Fibroblast of upper back skin (primary cell): ENCODE measurements at regions not wholly inside any gene's neighbourhood (a gene's known extent, or its start where the extent isn't known, plus 50 kb on each side); places are given as distances from the start of the nearest gene placed in this dataset.

Experiments
- DNase-seq: peaks from one replicate; pipeline ENCODE4 v3.0.0-alpha.2; 2013

DNA sequence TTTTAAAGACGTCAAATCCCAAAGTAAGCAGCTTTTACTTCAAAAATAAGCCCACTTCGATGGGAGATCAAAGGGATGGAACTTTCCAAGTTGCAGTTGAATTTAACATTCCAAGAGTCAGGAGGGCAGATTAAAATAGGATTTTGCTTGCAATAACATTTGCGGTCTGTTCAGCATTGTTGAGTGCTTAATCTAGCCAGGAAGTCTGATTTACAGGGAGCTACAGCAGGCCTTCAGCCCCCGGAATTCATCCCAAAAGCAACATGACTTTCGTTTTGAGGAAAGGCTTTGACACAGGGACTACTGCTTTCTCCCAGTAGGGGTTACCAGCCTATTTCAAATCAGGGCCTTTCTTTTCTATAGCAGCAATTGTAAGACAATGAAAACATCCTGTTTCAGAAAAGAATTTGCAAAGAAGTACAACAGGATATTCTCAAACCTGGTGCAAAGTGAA is 279.6 kb upstream of the PITRM1 start:
- peak; percentile 99 for DNase-seq

DNA sequence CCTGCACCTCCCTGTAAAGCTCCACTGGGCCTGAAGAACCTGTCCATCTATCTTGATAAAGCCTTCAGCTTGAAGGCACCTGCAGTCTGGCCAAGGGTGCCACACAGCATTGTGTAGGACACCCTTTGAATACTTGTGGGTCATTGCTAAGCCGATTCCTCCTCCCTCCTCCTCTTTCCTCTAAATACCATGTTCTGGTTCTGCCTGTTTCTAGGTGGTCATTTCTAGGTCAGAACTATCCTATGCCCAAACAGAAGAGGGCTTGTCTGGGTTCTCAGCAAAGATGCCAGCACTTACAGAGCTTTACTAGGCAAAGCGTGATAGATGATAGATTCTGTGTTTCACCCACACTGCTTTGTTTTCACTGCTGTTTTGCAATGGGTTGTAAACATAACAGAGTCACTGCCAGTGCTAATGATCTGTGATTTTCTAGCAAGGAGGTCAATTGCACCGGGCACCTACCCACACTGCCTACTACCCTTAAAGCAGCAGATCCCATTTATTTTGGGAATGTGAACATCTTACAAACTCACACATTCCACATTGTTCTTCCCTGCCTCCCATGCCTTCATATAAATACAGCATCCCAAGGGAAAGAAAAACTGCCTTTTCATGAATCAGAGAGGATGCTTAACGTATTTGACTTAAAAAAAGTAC is 279.1 kb upstream of the PITRM1 start:
- DNase-seq: no peak

DNA sequence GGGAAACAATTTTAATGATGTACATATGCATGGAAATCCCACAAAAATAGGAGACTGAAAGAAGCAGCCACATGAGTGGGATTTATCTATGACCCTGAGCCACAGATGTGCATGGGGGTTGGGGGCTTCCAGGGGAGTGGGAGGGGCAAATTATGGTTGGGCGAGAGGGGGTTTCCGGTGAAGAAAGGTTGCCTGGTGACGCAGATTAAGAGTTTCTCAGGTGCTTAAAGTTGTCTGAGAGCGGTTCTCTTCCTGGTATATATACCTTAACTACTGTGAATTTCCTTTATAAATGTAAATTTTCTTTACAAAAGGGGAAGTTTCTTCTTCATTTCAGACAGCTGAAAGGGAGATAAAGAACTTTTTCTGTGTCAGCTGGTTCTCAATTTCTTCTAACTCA is 273.6 kb upstream of the PITRM1 start:
- no peak for DNase-seq

DNA sequence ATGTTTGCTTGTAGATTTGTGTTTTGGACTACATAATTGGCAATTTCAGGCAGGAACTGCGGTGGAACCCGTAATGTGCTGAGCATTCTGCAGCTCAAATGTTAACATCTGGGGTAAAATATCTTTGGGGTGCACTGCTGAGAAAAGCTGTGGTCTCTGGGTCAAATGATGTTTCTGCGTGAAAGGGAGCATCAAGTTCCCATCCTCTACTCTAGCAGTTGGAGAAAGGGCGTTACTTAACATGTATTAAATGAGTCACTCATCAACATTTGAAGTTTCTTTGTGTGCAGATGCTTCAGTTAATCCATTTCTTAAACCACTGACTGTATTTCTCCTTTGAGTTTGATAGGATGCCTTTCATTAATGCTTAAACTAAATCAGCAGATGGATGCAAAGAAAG is 273.1 kb upstream of the PITRM1 start:
- DNase-seq: peak; percentile 46

DNA sequence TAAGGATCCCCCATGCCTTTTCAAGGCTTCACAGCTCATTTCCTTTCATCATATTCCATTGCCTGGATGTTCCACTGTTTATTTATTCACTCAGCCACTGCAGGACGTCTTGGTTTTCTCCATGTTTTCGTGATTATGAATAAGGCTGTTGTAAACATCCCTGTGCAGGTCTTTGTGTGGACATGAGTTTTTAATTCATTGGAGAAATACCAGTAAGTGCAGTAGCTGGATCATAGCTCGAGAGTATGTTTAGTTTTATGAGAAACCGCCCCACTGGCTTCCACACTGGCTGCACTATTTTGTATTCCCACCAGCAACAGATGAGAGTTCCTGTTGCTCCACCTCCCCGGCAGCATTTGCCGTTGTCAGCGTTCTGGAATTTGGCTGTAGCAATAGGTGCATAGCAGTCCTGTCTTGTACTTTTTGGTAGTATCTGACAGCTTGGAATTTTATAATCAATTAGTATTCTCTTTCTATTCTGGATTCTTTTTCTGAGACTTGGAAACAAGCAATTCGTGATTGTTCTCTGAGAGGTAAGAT is 269.9 kb upstream of the PITRM1 start:
- DNase-seq: no peak

DNA sequence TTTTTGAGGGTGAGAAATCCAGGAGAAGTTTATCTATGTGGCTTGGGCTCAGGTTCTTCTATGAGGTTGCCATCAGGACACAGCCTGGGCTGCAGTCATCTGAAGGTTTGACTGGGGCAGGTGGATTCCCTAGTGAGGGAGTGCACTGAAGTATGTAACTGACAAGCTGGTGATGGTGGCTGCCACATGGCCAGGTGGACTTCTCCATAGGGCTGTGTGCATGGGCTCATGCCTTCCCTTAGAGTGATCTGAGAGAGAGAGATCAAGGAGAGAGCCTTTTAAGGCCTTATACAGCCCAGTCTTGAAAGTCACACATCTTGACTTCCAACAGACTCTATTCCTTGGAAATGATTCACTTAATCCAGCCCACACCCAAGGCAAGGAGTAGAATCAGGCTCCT is 266.6 kb upstream of the PITRM1 start:
- DNase-seq: no peak

DNA sequence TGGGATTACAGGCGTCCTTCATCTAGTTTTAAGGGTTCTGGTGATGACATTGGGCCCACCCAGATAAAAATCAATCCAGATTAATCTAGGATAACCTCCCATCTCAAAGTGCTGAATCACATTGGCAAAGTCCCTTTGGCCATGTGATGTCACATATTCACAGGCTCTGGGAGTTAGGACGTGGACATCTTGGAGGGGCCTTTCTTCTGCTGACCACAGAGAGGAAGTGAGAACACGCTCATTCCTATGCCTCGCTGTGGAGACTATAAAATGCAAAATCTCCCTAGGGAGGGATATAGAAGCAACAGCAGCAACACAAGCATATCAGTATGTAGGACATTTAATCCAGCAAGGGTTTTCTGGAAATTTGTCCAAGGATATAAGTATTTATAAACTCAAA is 266.0 kb upstream of the PITRM1 start:
- peak; percentile 14 for DNase-seq

DNA sequence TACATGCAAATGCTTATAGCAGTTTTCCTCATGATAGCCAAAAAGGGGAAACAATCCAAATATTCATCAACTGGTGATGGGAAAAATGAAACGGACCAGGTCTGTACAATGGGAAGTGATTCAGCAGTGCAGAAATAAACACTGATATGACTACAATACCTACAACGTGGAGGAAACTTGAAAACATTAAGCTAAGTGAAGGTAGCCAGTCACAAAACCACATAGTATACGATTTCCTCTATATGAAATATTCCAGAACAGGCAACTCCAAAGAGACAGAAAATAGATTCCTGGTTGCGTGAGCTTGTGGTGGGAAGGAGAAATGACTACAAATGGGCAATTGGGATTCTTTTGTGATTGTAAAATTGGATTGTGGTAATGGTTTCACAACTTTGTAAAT is 263.1 kb upstream of the PITRM1 start:
- peak; percentile 55 for DNase-seq

DNA sequence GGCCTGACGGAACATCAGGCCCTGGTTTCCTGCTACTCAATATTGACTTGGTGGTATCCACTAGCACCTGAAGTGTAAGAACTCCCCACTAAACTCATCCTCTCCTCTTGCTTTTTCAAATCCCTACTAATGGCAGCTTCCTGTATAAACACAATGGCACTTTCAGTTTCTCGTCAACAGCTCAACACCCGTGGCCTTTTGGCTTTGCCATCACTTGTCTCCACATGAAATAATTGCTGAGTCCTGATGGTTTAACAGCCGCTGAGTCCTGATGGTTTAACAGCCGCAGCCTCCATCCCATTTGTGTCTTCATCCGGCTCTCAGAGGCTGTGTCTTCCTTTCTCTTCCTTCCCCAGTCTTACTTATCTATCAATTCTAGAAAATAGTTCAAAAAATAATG is 261.4 kb upstream of the PITRM1 start:
- no peak for DNase-seq

DNA sequence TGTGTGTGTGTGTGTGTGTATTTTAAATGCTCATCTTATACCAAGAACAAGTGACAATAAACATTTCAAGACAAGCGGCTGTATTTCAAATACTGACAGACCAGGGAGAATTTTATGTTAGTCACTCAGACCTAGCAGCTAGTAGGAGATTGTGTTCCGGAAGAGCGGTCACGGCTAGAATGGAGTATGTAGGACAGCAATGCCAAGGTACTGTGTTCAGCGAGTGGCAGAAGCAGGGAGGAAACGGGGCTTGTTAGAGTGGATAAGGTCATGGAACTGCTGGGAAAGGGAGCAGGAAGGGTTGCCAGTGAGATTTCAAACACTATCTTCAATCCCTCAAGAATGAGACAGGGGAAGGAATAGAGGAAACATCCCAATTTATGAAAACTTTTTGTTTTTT is 260.5 kb upstream of the PITRM1 start:
- DNase-seq: no peak

DNA sequence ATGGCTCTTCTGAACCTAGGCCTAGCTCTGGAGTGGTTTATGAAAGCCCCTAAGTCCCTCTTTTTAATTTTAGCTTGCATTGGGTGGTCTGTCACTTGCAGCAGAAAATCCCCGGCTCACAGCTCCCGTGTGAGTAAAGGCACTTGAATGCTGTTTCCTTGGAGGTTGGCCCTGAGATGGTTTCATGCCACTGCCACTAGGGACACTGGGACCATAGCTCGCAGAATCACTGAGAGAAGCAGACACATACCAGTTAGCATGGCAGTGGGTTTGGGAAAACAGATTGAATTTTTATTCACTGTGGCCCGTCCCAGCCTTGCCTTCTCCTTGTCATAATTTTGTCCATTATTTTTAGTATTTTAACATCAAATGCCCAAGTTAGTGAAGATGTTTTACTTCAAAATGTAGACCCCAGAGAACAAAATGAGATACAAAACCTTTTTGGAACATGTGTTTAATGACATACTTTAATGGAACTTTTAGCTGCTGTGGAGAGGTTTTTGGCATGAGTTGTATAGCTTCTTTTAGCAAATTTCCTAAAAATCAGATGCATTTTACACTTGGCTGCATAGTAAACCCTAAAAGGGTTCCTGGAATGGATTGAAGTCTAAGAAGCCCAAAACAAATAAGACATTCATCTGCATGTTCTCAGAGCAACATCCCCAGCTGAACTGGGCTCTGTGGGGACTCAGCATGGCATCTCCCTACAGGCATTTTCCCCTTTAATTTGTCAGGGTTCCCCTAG is 259.7 kb upstream of the PITRM1 start:
- no peak for DNase-seq

DNA sequence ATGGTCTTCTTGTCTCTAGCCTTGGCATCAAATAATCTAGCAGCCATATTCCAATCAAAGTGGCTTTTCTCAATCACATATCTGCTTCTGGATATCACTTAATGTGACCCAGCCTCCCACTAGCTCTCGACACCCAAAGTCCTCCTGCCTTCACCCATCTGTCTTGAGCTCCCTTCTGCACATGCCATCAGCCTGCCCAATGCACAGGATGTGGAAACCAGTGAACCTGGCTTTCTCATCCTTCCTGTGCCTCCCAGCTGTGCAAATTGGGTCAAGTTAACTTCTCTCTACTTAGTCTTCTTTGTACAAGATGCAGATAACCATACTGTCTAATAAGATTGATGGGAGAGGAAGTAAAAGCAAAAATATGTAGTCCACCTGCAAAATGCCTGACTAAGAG is 257.9 kb upstream of the PITRM1 start:
- DNase-seq: no peak

DNA sequence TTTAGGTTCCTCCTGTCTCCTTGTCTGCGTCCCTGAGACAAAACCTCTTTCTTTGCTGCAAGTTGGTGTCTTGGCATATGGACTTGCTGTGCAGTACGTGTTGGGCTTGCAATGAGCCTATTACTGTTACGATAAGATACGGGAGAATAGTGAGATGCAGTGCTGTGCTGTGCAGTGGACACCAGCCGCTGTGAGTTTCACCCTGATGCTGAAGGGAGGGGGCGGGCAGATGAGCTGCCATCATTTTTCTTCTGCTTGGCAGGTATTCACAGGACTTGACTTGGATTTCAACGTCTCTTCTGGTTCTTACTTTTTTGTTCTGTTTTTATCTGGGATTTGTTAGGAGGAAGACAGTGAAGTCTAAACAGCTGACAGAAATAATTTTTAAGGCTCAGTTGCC is 257.1 kb upstream of the PITRM1 start:
- no peak for DNase-seq

DNA sequence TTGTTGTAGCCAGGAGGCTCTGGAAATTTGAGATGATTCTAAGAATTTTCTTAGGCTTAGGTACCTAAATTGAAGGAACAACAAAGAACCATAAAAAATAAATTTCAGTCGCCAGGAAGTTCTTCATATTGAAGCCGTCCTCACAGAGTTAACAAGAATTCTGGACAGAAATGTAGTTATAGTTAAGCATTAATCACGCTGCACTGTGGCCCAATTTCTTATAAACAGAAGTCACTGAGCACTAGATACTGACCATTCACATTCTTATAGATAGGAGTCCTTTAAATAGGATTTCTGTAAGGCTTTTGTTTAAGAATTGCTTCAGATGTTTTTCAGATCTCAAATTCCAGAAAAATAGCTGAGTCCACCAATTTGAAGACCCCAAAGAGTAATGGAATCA is 256.2 kb upstream of the PITRM1 start:
- DNase-seq: no peak

DNA sequence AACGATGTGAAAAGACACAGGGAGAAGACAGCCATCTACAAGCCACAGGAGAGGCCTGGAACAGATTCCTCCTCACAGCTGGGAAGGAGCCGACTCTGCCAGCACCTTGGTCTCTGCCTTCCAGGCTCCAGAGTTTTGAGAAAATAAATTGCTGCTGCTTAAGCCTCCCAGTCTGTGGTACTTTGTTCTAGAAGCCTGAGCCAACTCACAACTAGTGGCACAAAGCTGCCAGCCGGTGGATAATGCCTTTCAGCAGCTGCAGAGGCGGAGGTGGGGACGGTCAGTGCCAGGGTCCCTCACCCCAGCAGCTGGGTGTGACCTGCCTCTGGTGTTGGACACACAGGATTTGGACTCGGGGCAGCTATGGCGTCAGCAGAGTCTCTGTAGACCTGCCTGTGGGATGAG is 255.4 kb upstream of the PITRM1 start:
- DNase-seq: no peak

DNA sequence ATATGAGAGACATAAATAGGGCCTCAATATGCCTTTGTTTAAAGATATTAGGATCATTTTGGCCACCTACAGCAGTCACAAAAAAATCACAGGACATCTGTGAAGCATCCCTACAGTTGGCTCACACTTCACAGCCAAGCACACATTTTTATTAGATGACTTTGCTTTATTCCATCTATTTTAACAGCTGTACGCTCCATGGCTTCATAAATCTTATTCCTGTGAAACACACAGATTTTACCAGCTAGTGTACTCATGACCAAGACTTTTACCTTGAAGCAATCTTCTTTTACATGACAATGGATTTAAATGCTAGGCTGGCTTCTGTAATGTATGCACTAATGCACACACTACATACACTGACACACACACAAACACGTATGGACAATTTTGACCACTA is 254.8 kb upstream of the PITRM1 start:
- DNase-seq: peak; percentile 60

DNA sequence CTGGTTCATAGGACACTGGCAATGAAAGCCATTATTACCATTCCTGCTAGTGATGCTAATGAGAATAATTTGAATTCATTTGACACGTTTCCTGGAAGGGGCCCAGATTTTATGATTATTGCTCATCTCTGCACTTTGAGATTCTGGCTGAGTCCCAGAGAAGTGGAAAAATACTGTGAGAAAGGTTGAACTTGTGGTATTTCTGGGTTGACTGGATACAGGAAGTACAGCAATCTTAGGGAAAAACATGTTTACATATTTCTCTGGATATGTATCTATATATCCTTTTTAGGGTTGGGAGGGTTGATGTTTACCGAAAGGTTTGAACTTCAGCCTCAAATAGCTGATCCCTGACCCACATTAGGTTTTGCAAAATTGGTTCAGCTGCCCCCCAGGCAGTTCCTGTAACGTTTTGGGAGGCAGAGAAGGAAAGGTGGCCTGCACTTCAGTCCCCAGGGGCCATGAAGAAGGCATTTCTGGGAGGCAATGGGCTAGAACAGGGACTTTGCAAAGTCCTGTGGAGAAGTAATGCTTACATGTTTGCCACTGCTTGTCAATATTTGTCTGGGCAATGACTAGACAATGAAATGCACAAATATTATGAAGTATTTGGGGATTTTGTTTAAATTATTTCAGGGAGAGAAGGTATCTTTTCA is 253.7 kb upstream of the PITRM1 start:
- peak; percentile 91 for DNase-seq

DNA sequence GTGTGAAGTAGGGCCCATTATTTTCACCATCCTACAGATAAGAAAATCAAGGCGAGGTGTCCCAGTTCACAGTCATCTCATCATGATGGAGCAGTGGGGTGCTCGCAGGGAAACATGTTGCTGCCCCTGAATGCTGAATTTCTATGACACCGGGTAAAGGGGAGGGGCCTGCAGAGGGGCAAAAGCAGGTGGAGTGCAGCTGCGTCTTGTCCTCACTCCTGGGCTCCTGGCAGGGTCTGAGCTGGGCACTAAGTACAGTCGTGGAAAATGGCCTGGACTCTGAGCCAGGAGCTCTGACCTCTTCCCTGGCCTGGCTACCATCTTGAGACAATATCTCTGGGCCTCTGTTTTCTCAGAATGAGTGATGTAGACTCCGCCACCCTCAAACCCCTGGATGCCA is 253.1 kb upstream of the PITRM1 start:
- no peak for DNase-seq

DNA sequence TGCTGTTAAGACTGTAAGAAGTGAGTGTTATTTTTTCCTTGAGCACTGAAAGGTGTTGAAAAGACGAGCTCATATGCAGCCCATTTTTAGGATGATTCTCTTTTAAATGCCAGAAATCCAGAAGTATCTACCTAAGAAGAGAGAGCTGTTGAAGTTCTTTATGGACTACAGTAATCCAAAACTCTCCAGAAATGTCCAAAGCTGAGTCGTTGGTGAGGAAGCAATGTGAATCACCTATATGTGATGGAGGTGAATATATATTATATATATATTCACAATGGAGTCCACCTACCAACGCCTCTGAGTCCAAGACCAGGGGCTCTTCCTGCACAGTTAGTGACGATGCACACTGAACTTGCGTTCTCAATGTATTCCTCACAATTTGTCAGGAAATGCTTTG is 252.7 kb upstream of the PITRM1 start:
- DNase-seq: peak; percentile 12

DNA sequence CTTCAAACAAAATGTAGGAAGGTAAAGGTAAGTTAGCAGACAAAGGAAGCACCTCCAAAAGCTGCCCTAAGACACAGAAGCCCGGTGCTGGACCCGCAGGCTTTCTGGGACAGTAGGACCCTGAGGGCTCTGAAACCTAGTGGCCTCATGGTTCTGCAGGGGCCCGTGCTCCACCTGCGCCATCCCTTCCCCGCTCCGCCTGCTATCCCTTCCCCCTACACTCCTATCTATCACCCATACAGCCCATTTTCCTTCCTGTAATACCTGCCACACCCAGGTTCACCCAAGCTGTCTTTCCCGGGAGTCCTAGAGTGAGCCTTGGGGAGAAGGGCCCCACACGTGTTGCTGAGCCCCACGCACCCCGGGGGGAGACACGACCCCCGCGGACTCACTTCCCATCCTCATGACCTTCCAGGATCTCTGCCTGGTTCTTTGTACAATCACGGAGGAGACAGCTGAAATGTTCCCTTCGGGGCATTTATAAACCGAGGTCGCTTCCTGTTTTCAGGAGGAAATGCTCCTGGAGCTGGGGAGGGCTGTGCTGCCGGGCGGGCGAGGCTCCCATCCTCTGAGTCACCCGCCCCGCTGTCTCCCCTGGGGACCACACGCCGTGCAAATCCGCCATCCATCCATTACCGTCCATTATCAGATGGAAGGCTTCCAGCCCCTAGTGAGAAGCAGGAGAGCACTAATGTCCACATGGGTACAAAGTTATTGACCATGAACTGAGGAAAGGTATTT is 251.7 kb upstream of the PITRM1 start:
- DNase-seq: peak; percentile 77

DNA sequence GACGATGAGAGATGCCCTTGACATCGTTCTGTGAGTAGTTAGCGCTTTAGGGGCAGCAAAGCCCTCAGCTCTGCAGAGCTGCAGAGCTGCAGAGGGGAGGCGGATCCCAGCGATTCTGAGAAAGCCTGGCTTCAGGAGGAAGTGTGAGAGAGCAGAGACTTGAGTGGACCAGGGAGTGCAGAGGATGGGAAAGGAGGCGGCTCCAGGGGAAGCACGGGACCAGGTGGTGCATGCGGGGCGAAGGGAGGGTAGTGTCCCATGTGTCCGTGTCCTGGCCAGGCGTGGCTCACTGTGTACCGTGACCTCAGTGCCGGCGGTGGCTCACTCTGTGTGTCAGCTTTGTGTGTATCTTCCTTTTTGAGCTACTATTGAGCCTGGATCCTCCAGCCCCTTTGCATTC is 250.8 kb upstream of the PITRM1 start:
- DNase-seq: no peak

DNA sequence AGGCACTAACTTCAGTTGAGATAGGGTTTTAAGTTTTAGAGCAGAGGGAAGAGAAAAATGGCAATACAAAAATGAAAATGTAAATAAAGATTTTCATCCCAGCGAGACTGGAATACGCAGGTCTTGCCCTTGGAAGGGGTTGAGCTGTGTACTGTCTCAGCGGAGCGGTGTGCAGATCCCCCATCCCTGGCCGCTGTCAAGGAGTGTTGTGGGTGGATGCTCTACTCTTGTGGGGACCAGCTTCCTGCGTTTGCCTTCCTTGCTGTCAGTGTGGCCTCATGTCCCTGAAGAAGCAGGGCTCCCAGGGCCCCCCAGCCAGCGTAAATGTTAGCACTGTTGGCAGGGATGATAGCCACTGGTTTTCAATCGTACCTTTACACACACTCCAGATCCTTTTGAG is 249.7 kb upstream of the PITRM1 start:
- no peak for DNase-seq

DNA sequence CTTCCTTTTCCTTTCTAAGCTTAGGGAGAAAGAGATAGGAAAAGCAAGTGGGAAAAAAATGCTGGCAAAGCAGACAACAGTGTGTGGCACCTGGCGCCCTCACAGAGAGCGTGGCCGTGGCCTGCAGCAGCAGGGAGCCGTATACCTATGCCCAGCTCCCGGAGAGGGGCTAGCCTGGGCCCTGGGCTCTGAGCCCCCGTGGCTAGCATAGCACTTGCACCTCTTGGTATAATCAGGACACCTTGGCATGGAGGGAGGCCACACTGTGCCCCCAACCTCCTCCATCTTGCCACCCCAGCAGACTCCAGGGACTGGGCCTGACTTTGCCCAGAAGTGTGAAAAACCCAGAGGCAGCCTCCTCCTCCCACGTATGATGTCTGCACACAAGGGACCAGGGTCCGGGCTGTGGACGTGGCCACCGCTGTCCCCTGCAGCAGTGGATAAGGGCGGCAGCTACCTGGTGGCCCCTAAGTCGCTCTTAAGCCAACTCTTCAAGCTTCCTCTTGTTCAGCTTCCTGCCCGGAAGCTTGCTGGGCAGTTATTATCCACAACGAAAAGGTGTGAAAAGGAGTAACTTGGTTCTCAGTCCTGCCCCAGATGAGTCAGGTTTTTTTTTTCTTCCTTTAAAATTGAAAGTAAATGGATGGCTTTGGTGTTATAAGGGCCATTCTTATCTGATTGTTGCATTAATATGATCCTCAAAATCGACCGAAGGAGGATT is 249.1 kb upstream of the PITRM1 start:
- DNase-seq: no peak
